ENCODE measurements at regions not wholly inside any gene's neighbourhood (a gene's known extent, or its start where the extent isn't known, plus 50 kb on each side); places are given as distances from the start of the nearest gene placed in this dataset.

DNA sequence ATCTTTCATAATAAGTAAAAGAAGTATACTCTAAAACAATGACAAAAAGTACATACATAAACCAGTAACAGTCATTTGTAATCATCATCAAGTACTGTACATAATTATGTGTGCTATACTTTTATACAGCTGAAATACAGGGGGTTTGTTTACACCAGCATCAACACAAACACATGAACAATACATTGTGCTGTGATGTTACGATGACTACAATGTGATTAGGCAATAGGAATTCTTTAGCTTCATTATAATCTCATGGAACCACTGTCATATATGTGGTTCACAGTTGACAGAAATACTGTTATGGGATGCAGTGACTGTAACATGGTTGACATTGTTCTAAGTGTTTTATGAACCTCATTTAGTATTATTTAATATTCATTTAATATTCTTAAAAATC, 914.4 kb upstream of the TENM4 start:
- TF ChIP-seq EZH2 (IDR thresholded peaks at IDR 0.05; ENCODE audit: low read length, unreplicated experiment) (no peak), EZH2phosphoT487 (IDR thresholded peaks at IDR 0.05; ENCODE audit: borderline replicate concordance, low read length) (no peak)

Data from PC-3 (cell line).